ENCODE measurements at regions not wholly inside any gene's neighbourhood (a gene's known extent, or its start where the extent isn't known, plus 50 kb on each side); places are given as distances from the start of the nearest gene placed in this dataset.
"Not testable (repeated sequence)": the region's sequence is repeated elsewhere in the genome, so short reads cannot be mapped to it uniquely, and the experiment has no call there.

DNA sequence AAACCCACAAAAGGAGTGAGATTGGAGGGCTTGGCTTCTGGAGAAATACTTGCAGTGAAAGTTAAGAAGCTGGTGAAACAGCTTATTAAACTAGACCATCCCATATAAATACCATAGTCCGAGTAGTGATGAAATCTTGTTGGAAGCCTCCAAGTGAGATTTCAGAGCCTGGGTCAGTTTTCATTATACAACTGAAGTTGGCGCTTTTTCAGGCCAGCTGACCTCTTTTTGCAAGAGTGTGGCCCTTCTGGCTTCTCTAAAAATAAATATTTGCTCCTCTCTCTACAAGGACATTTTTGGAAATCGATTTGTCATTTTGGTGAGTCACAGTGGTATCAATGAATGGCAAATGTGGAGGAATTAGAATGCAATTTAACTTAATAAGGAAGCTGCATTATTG lies 51.2 kb upstream of the THRB start:
- DNase-seq (ENCODE audit: low spot score) = no peak

DNA sequence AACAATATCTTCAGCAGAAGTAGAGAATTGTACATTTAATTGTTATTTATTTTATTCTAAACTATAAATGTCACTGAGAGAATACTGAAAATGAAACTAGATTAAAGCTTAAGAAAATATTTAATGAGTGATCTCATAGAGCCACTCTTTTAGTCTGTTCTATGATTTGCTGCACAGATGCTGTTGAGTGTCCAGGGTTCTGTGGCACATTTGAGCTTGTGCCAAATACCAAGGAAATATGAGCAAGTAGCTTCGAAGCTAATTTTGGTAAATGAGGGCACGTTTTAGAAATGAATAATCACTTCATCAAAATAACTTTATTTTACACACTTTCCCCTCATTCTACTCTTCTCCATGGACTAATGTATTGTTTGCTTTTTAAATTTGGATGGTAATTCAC lies 53.6 kb upstream of the THRB start:
- no peak for DNase-seq (ENCODE audit: low spot score)

DNA sequence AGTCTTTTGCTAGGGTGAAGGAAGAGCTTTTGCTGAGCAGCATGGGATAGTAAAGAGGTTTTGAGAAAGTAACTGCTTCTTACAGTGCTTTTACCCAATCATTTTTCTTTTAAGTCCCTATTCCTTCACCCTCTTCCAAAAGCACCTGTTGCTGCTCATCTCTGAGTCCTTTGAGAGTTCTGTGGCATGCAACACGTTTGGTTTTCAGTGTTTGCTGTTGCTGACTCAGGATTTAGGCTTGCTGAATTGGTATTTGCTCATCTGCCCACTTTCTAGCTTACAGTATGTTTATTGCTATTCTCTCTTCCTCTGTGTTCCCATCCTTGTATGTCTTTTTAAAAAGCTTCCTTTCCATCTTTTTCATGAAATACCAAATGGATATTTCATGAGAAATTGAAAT lies 55.9 kb upstream of the THRB start:
- no peak for DNase-seq (ENCODE audit: low spot score)

DNA sequence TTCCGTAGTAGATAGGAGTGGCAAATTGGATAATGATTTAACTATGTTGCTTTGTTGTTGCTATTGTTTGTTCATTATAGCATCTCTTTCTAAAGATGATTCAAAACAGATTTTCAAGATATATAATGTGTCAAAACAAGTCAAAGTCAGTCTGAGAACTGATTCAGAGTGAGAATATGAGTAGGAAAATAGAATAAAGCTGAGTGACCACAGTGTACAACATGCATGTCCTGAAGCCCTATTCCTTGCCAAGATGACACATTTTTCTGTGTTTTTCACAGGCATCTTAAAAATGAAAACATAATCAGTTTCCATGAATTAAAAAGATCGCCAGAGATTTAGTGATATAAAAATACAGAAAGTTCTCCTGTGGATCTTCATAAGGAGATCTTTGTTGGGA lies 57.0 kb upstream of the THRB start:
- DNase-seq (ENCODE audit: low spot score) = no peak

DNA sequence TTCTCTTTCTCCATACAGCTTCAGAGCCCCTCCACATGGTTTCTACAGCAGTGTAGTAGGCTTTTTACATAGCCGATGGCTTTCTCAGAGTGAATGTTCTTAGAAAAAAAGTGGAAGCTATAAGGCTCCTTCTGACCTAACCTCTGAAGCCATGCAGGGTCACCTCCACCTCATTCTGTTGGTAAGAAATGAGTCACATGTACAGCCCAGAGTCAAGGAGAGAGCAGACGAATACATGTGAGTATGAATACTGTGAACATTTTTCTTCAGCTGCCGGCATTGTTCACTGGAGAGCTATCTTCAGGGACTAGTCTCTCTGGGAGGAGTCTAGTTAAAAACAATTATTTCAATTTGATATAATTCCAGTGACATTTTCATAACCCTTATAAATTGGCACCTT lies 68.2 kb upstream of the THRB start:
- no peak for DNase-seq (ENCODE audit: low spot score)

DNA sequence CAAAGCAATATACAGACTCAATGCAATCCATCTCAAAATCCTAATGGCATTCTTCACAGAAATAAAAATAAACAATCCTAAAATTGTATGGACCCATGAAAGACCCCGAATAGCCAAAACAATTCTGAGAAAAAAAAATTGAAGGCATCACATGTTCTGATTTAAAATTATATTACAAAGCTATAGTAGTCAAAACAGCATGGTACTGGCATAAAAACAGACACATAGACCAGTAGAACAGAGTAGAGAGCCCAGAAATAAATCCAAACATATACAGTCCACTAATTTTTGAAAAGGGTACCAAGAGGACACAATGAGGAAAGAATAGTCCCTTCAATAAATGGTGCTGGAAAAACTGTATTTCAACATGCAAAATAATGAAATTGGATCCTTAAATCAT lies 70.4 kb upstream of the THRB start:
- no peak for DNase-seq (ENCODE audit: low spot score)

DNA sequence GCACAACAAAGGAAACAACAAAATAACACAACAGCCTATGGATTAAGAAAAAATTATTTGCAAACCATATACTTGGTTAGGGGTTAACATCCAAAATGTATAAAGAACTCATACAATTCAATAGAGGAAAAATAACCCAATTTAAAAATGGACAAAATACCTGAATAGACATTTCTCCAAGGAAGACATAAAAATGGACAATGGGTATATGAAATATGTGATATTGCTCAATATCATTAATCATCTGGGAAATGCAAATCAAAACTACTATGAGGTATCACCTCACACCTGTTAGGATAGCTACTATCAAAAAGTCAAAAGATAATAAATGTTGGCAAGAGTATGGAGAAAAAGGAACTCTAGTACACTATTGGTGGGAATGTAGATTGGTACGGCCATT lies 71.0 kb upstream of the THRB start:
- no peak for DNase-seq (ENCODE audit: low spot score)

DNA sequence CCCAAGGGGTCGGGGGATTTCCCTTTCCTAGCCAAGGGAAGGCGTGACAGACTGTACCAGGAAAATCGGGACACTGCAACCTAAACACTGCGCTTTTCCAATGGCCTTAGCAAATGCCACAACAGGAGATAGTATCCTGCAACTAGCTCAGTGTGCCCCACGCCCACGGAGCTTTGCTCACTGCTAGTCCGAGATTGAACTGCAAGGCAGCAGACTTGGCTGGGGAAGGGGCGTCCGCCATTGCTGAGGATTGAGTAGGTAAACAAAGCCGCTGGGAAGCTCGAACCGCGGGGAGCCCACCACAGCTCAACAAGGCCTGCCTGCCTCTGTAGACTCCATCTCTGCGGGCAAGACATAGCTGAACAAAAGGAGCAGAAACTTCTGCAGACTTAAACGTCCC lies 72.3 kb upstream of the THRB start:
- no peak for DNase-seq (ENCODE audit: low spot score)

DNA sequence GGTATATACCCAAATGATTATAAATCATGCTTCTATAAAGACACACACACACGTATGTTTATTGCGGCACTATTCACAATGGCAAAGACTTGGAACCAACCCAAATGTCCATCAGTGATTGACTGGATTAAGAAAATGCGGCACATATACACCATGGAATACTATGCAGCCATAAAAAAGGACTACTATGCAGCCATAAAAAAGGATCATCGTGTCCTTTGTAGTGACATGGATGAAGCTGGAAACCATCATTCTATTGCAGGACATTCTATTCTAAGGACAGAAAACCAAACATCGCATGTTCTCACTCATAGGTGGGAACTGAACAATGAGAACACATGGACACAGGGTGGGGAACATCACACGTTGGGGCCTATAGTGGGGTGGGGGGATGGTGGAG lies 77.8 kb upstream of the THRB start:
- not testable (repeated sequence) for DNase-seq (ENCODE audit: low spot score)

DNA sequence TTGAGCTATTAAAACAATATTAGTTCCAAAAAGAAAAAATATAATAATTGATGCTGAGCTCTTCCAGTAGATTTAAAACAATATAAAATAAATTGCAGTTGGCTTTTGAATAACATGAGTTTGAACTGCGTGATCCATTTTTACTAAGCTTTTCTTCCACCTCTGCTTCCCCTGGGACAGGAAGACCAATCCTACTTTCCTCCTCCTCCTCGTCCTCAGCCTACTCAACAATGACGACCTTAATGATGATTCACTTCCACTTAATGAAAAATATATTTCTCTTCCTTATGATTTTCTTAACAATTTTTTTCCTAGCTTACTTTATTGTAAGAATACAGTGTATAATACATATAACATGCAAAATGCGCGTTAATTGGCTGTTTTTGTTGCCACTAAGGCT lies 78.9 kb upstream of the THRB start:
- no peak for DNase-seq (ENCODE audit: low spot score)

DNA sequence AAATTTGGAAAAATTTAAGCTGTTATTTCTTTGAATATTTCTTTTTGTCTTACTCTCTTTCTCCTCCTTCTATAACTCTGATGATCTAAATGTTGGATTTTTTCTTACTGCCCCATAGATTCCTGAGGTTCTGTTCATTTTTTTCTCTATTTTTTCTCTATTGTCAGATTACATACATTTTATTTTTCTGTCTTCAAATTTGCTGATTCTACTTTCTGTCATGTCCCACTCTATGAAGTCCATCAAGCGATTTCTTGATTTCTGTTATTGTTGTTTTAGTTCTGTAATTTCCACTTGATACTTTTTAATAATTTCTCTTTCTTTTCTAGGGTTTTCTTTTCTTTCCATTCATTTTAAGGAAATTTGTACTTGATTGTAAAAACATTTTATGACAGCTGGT lies 83.7 kb upstream of the THRB start:
- DNase-seq (ENCODE audit: low spot score) = no peak

DNA sequence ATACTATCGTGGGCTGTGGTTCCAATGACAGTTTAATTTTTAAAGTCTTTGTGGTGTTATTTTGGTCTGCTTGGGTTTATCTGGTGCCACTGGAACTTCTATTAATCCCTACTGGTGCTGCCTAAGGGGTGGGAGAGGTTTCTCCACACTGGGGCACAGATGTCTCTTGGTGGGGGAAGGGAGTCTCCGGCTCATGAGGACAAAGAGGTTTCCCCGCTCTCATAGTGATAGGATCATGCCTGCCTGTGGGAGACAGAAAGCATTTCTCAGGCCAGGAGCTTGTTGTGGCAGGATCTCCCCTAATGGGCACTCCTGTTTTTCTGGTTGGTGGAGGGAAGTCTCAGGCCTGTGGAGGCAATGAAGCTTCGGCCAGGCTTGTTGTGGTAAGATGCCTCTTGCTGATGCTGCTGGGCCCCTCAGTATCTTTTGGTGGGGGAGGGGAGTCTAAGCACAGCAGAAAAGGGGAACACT lies 84.3 kb upstream of the THRB start:
- no peak for DNase-seq (ENCODE audit: low spot score)

DNA sequence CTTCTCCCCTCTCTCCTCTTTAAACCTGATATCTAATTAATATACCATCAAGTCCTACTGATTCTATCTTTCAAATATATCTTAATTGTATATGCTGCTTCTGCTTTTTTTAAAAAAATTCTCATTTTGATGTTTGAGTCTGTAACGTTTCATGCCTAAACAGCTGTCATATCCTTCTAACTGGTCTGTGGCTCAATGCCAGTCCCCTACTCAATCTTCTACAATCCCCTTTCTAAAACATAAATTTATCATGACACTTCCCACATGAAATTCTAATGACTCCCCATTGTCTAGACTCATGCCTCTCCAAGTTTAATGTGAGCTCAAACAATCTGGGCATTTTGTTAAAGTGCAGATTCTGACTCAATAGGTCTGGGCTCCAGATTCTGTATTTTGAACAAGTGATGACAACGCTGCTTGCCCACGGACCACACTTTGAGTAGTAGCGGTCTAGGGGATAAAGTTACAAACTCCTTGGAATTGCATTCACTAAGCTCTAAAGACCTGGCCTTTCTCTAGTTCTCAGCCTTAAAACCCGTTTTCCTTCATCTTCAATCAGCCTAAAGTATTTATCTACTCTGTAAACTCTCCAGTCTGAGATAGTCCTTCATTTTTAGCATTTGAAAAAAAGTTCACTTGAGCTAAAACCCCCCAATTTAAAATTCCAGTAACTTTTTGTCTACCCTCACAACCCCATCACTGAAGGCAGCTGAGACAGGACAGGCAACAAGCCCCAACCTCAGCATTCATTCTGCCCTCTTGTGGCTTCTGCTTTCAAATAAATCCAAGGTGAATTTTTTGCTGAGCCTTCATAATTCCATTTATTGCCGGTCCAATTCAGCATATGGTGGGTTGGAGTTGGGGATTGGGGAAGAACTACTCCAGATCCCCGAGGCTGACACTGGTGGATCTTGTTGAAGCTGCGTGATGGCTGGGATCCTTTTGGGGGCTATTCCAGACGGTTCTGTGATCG lies 88.1 kb upstream of the THRB start:
- DNase-seq (ENCODE audit: low spot score) = no peak

DNA sequence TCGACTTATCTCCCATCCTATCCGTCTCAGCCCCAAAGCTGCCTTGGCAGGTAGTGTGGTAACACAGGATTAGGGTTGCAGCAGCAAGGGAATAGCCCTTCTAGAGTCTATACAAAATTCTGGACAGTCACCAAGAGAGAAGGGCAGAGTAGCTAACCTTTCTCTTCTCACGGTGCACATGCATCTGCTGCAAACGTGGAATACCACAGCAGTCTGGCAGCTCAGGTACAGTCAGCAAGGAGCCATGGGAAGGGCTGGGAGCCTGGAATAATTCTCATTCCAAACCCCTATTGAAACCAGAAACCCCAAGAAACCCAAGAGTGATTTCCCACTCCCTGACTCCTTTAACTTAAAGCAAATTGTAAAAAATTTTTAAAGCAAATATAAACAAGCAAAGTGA lies 92.3 kb upstream of the THRB start:
- DNase-seq (ENCODE audit: low spot score) = no peak

DNA sequence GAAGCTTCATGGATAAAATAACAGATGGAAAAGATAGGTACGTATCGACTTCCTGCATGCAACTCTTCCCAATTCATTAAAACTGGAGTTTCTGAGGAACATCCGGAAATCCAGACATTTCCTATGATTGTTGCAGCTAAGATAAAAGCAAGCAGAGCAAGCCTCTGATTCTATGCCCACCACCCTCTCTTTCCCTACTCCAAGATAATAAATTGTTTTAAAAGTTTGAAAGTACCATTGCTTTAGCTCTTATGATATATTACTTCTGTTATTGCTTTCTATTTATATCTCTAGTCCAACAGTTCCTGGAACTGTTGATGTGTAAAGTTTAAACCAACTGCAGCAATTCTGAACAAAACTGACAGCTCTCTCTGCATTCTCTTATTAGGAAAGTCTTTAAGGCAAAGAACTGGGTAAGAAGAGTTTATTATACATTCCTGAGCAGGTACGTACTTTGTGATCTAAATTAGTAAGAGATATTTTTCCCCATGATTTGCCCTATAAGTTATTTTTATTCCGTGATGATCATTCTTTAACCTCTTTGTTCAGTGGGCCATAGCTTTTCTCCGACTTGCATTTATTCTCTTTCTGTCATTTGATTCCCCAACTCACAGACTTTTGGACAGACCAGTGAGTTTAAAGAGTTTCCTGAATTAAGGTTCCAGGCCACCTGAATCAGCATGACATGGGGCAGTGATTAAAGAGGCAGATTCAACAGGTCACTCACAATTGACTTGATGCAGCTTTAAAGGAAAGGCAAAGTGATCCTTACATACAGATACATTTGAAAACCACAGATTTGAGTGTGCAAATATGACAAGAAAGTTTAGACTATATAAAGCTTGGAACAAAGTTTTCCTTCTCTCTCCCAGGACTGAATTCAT lies 94.2 kb upstream of the THRB start:
- no peak for DNase-seq (ENCODE audit: low spot score)

DNA sequence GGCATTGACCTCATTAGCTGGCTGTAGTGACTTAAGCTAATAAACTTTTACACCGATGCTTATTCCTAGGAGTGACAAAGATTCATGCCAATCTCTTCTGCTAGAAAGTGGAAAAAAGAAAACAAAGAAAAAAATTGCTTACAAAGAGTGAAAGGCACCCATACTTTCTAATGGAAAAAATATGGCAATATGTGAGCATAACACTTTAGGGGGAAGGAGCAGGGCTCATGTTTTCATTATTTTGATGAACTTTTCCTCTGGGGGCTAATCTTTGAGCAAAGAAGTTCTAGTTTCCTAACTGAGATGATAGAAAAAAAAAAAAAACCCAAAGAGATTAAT lies 94.8 kb upstream of the THRB start:
- no peak for DNase-seq (ENCODE audit: low spot score)

DNA sequence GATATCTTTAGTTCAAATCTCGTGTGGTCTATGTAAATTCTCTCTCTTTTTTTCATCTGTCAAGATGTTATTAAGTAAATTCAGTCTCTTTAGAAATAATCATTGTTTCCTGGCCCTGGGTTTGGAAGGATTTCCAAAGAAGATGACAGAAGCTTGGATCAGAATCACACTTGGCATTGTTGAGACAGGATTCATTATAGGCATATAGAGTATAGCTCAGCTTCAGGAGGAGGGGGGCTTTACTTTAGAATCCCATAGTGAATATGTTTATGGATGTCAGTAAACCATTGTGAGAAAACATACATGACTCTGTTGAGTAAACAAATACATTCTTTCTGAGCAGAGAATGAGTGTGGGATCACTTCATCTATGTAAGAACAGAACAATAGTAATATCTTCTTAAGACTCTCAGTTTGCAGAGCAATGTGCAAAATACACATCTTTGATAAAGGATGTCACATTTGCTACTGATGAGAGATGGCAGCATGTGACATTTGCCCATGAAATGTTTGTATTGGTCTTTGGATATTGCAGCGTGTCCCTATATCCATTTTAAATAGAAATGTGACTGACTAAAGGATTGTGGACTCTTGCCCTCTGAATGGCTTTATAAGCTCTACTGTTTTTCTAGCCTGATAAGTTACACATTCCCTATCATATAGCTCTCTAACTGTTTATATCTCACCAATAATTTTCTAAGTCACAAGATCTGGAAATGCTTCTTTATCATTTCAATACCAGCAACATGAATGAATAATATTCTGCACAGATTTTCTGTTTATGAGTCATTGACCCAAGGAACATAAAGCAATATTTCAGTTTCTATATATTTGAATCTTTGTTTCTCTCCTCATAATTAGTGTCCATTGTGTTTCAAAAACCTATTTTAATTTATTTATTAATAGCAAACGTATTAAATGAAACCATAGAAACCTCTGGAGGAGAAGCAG lies 95.6 kb upstream of the THRB start:
- no peak for DNase-seq (ENCODE audit: low spot score)

DNA sequence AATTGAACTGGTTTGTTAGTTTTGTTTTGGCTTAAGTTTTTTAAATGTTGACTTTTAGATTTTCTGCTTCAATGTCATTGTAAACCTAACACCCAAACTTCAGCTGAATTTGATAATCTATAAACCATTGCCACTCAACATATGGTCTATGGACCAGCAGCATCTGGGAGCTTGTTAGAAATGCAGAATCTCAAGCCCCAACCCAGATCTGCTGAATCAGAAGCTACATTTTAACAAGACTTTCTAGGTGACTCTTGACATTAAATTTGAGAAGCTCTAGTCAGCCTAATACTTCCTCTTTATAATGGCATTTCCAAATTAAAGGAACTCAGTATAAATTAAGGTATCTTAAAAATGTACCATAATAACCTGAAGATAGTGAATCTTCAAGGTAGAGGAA lies 96.5 kb upstream of the THRB start:
- DNase-seq (ENCODE audit: low spot score) = no peak

DNA sequence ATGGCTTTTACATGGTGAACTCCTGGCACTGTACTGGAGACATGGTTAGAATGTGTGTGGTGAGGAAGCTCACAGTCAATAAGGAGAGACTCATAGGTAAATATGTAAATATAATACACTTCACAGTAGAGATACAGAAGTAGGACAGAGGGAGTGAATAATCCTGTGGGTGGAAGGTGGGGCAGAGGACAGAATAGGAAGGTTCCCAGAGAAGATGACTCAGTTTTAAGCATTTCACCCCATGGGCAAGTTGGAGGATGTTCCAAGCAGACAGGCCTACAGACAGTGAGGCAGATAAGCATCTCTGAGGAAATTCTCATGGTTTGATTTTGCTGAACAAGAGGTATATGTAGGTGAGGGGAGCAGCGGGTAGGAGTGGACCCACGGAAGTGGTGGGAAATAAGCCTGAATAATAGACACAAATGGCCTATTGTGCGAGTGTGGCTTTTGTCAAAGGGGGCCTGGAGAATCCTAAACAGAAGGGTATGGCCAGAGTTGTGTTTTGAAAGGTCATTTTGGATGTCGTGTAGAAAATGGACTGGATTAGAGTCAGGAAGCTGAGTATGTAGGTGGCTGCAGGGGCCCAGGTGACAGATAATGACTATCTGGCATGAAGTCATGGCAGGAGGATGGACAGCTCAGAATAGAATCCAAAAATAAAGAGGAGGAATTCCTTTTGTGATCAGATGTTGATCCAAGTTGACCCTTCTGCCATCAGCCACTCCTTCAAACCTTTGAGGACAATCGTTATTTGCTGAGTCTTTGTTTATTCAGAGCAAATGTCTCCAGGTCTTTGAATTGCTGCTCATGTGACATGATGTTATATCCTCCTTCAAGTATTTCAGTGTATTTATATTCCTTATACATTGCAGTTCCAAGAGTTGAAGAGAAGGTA lies 97.3 kb upstream of the THRB start:
- DNase-seq (ENCODE audit: low spot score) = no peak

DNA sequence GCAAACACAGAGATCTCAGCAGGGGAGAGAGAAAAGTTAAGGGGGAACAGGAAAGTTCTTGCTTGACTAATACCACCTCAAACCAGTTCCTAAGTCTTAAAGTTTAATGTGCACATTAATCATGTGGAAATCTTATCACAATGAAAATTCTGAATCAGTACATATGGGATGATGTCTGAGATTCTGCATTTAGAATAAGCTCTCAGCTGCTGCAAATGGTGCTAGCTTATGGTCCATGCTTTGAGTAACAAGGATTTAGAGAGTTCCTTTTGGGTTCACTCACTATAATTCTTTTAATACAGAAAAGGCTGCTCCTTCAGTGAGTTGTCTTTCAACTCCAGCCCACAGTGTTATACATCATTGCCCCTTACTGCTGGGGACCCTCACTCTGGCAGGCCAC lies 99.5 kb upstream of the THRB start:
- no peak for DNase-seq (ENCODE audit: low spot score)

DNA sequence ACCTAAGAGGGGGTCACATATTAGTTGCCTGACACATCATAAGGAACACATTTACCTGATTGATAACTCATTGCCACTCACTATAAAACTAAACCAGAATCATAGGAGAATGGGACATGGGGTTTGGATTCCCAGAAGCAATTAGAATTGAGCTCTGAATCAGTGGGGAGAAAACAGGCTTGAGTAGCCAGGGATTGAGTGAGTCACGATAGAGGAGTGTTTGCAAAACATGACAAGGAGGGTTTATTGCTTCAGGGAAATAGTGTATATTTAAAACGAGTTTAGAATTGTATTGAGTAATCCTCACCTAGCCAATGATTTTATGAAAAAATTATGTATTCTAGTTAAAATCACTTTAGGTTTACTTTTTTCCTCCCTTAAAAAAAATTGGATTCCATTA lies 101.1 kb upstream of the THRB start:
- DNase-seq (ENCODE audit: low spot score) = no peak
